ENCODE measurements at regions not wholly inside any gene's neighbourhood (a gene's known extent, or its start where the extent isn't known, plus 50 kb on each side); places are given as distances from the start of the nearest gene placed in this dataset.

DNA sequence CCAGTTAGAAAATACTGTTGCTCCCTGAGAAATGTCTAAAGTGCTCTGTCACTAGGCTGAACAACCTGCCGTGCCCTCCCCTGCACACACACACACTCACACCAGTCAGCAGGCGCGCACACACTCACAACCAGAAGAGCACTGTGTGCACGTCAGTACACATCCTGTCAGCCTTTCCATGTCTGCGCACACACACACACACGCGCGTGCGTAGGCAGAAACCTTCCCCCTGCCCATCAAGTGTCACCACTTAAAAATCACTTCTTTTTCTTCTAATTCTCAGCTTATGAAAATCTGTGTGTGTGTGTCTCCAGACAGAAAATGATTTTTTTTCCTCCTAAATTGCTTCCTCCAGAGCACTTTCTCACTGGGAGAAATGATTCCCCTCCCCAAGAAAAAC is 100.3 kb downstream of the EDN3 start:
- Histone ChIP-seq H3K79me2 (ENCODE audit: insufficient read depth) (no peaks in the 10 kb centered on the region), H3K9me3 (no peaks in the 10 kb centered on the region), H2AFZ (ENCODE audit: low read depth) (no peak overlapping the region), H3K4me1 (ENCODE audit: control insufficient read depth in 1 of 2, insufficient read depth in 2 of 2, low read depth in 1 of 2, low read length in 1 of 2) (peaks cover 0 to 43% of the 10 kb centered on the region in 2 experiments; a peak in 2 of 4 replicates), H3K36me3 (replicated peaks in 1 of 2; ENCODE audit: control insufficient read depth in 1 of 2, insufficient read depth in 2 of 2, low read length in 1 of 2) (no peaks in the 10 kb centered on the region), H3K4me2 (no peak overlapping the region), H3K27ac (ENCODE audit: low read depth in 2 of 2, low read length in 1 of 2) (peak overlapping the region in 1 of 2 experiments; percentile 2; a peak in 1 of 4 replicates), H4K20me1 (ENCODE audit: insufficient read depth) (no peaks in the 10 kb centered on the region), H3F3A (replicated peaks; ENCODE audit: insufficient read depth) (no peaks in the 10 kb centered on the region), H3K27me3 (ENCODE audit: insufficient read depth) (peaks cover 8% of the 10 kb centered on the region; the same call in 1 of the 2 replicates), H3K9ac (no peak overlapping the region), H3K4me3 (ENCODE audit: low read depth in 2 of 2, low read length in 1 of 2) (no peak overlapping the region), H3K9me2 (no peaks in the 10 kb centered on the region)
- 88% methylated on average over 9 of the region's 9 CpGs for WGBS (ENCODE audit: low lambda C conversion rate)
- CTCF ChIA-PET = interaction anchor here (0.8 to 10.0 kb wide), 4 partner anchors 12 to 177 kb away, joined by 3 to 106 read pairs (median 34); no protein-coding TSS in a partner anchor
- POLR2A ChIA-PET = no interaction called here
- DNase-seq = no peak
- no peak for TF ChIP-seq RAD21 (IDR thresholded peaks at IDR 0.05; ENCODE audit: low read length)
- no peak for TF ChIP-seq FOSL2 (IDR thresholded peaks at IDR 0.05; ENCODE audit: borderline replicate concordance, low read depth)
- TF ChIP-seq EZH2phosphoT487 (IDR thresholded peaks at IDR 0.05; ENCODE audit: borderline replicate concordance, low read depth) = no peak
- no peak for TF ChIP-seq RXRA (IDR thresholded peaks at IDR 0.05; ENCODE audit: borderline replicate concordance, low read depth)
- TF ChIP-seq EP300 (IDR thresholded peaks at IDR 0.05; ENCODE audit: borderline replicate concordance in 1 of 2, low read depth in 1 of 2, low read length in 1 of 2) = no peak
- TF ChIP-seq JUND (IDR thresholded peaks at IDR 0.05) = no peak
- TF ChIP-seq, protein P1, sequence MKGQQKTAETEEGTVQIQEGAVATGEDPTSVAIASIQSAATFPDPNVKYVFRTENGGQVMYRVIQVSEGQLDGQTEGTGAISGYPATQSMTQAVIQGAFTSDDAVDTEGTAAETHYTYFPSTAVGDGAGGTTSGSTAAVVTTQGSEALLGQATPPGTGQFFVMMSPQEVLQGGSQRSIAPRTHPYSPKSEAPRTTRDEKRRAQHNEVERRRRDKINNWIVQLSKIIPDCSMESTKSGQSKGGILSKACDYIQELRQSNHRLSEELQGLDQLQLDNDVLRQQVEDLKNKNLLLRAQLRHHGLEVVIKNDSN (IDR thresholded peaks at IDR 0.05; ENCODE audit: borderline replicate concordance, low read depth) = no peak
- no peak for TF ChIP-seq GATA2 (CRISPR knock-in tag; IDR thresholded peaks at IDR 0.05)
- no peak for TF ChIP-seq TCF12 (IDR thresholded peaks at IDR 0.05)
- no peak for TF ChIP-seq ELF1 (IDR thresholded peaks at IDR 0.05)
- TF ChIP-seq, protein P2, sequence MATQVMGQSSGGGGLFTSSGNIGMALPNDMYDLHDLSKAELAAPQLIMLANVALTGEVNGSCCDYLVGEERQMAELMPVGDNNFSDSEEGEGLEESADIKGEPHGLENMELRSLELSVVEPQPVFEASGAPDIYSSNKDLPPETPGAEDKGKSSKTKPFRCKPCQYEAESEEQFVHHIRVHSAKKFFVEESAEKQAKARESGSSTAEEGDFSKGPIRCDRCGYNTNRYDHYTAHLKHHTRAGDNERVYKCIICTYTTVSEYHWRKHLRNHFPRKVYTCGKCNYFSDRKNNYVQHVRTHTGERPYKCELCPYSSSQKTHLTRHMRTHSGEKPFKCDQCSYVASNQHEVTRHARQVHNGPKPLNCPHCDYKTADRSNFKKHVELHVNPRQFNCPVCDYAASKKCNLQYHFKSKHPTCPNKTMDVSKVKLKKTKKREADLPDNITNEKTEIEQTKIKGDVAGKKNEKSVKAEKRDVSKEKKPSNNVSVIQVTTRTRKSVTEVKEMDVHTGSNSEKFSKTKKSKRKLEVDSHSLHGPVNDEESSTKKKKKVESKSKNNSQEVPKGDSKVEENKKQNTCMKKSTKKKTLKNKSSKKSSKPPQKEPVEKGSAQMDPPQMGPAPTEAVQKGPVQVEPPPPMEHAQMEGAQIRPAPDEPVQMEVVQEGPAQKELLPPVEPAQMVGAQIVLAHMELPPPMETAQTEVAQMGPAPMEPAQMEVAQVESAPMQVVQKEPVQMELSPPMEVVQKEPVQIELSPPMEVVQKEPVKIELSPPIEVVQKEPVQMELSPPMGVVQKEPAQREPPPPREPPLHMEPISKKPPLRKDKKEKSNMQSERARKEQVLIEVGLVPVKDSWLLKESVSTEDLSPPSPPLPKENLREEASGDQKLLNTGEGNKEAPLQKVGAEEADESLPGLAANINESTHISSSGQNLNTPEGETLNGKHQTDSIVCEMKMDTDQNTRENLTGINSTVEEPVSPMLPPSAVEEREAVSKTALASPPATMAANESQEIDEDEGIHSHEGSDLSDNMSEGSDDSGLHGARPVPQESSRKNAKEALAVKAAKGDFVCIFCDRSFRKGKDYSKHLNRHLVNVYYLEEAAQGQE (IDR thresholded peaks at IDR 0.05; ENCODE audit: low read depth, low read length) = no peak
- TF ChIP-seq FOXJ3 (CRISPR knock-in tag; IDR thresholded peaks at IDR 0.05) = no peak
- no peak for TF ChIP-seq YY1 (IDR thresholded peaks at IDR 0.05; ENCODE audit: low read depth)
- TF ChIP-seq, protein P3, sequence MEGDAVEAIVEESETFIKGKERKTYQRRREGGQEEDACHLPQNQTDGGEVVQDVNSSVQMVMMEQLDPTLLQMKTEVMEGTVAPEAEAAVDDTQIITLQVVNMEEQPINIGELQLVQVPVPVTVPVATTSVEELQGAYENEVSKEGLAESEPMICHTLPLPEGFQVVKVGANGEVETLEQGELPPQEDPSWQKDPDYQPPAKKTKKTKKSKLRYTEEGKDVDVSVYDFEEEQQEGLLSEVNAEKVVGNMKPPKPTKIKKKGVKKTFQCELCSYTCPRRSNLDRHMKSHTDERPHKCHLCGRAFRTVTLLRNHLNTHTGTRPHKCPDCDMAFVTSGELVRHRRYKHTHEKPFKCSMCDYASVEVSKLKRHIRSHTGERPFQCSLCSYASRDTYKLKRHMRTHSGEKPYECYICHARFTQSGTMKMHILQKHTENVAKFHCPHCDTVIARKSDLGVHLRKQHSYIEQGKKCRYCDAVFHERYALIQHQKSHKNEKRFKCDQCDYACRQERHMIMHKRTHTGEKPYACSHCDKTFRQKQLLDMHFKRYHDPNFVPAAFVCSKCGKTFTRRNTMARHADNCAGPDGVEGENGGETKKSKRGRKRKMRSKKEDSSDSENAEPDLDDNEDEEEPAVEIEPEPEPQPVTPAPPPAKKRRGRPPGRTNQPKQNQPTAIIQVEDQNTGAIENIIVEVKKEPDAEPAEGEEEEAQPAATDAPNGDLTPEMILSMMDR (IDR thresholded peaks at IDR 0.05) = no peak
- TF ChIP-seq, protein P4, sequence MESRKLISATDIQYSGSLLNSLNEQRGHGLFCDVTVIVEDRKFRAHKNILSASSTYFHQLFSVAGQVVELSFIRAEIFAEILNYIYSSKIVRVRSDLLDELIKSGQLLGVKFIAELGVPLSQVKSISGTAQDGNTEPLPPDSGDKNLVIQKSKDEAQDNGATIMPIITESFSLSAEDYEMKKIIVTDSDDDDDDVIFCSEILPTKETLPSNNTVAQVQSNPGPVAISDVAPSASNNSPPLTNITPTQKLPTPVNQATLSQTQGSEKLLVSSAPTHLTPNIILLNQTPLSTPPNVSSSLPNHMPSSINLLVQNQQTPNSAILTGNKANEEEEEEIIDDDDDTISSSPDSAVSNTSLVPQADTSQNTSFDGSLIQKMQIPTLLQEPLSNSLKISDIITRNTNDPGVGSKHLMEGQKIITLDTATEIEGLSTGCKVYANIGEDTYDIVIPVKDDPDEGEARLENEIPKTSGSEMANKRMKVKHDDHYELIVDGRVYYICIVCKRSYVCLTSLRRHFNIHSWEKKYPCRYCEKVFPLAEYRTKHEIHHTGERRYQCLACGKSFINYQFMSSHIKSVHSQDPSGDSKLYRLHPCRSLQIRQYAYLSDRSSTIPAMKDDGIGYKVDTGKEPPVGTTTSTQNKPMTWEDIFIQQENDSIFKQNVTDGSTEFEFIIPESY (IDR thresholded peaks at IDR 0.05; ENCODE audit: borderline replicate concordance, low read depth) = no peak
- TF ChIP-seq, protein P5, sequence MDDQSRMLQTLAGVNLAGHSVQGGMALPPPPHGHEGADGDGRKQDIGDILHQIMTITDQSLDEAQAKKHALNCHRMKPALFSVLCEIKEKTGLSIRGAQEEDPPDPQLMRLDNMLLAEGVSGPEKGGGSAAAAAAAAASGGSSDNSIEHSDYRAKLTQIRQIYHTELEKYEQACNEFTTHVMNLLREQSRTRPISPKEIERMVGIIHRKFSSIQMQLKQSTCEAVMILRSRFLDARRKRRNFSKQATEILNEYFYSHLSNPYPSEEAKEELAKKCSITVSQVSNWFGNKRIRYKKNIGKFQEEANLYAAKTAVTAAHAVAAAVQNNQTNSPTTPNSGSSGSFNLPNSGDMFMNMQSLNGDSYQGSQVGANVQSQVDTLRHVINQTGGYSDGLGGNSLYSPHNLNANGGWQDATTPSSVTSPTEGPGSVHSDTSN (IDR thresholded peaks at IDR 0.05) = no peak
- no peak for TF ChIP-seq POLR2AphosphoS5 (IDR thresholded peaks at IDR 0.05; ENCODE audit: low read depth, low read length)
